AG09319 (cell line): ENCODE measurements at regions not wholly inside any gene's neighbourhood (a gene's known extent, or its start where the extent isn't known, plus 50 kb on each side); places are given as distances from the start of the nearest gene placed in this dataset.

Experiments used
- DNase-seq: peaks from one replicate; pipeline ENCODE4 v3.0.0-alpha.2; 2010; ENCODE audit warnings: low read depth; ENCODE audit errors: extremely low read depth
- CTCF ChIP-seq: IDR thresholded peaks from 2 replicates; pipeline ENCODE4 v1.5.1; 2011; ENCODE audit warnings: low read depth, mild to moderate bottlenecking, inconsistent platforms, low read length, moderate library complexity

- TF ChIP-seq CTCF: no peak
- no peak for DNase-seq
These were observed 581.8 kb upstream of the ZFP42 start for GRCh38 chr4:187413564-187414358.

GRCh38 chr4:187414716-187415115 is 580.9 kb upstream of the ZFP42 start:
- TF ChIP-seq CTCF: no peak
- DNase-seq: no peak

- DNase-seq: no peak
- no peak for TF ChIP-seq CTCF
These were observed 580.3 kb upstream of the ZFP42 start for GRCh38 chr4:187415231-187415630.

- DNase-seq: no peak
- TF ChIP-seq CTCF: no peak
These were observed 579.4 kb upstream of the ZFP42 start for GRCh38 chr4:187416216-187416615.

GRCh38 chr4:187417721-187418120 is 577.9 kb upstream of the ZFP42 start:
- no peak for TF ChIP-seq CTCF
- DNase-seq: no peak

GRCh38 chr4:187422655-187423054 is 572.9 kb upstream of the ZFP42 start:
- no peak for TF ChIP-seq CTCF
- DNase-seq: no peak

GRCh38 chr4:187424636-187425035 is 570.9 kb upstream of the ZFP42 start:
- no peak for DNase-seq
- no peak for TF ChIP-seq CTCF
